ENCODE measurements at regions not wholly inside any gene's neighbourhood (a gene's known extent, or its start where the extent isn't known, plus 50 kb on each side); places are given as distances from the start of the nearest gene placed in this dataset.

DNA sequence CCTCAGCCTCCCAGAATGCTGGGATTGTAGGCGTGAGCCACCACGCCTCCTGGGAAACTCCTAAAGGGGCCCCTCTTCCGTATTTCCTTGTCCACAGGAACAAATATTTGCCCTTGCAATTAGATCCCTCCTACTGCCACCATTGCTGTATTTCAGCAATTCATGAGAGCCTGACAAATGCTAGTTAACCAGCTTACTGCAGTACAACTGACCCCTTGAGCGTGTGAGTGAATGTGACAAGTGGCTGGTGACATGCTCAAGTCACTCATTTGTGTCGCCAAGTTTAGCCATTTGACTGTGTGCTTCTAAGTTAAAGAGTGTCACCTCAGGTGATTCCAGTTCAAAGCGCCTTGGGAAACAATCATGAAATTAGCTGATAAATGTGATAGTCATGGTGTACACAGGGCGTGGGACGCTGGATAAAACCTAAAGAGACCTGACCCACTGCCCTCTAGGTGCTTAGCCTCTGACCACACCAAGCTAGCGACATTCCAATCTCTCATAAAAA, 56.1 kb upstream of the MAP1LC3B2 start:
- no peak overlapping the region for H3K4me3 ChIP-seq (ENCODE audit: low read length)
- H3K9me3 ChIP-seq (ENCODE audit: control insufficient read depth, low read length), result no peaks in the 10 kb centered on the region
- H3K4me1 ChIP-seq (ENCODE audit: control insufficient read depth, insufficient read depth, low read length), result peaks cover 15% of the 10 kb centered on the region
- peaks cover 4% of the 10 kb centered on the region for H3K27me3 ChIP-seq (ENCODE audit: control insufficient read depth, insufficient read depth, low read length)
- H3K36me3 ChIP-seq (ENCODE audit: control insufficient read depth, insufficient read depth, low read length), result no peaks in the 10 kb centered on the region
- H3K9ac ChIP-seq (ENCODE audit: low read length), result no peak overlapping the region

DNA sequence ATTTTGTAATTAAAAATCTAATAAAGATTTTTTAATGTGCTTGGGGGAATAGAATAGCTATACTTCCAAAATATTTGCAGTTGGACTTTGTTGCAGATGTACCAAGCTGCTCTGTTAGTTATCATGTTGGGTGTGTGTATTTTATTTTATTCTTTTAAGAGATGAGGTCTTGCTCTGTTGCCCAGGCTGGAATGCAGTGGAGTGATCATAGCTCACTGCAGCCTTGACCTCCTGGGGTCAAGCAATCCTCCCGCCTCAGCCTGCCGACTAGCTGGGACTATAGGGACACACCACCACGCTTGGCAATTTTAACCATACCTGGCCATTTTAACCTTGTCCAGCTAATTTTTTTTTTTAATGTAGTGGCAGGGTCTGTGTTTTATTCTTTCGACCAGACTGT, 54.7 kb upstream of the MAP1LC3B2 start:
- H3K4me1 ChIP-seq (ENCODE audit: control insufficient read depth, insufficient read depth, low read length), result peaks cover 15% of the 10 kb centered on the region
- H3K27me3 ChIP-seq (ENCODE audit: control insufficient read depth, insufficient read depth, low read length), result peaks cover 10% of the 10 kb centered on the region
- H3K36me3 ChIP-seq (ENCODE audit: control insufficient read depth, insufficient read depth, low read length), result no peaks in the 10 kb centered on the region
- no peak overlapping the region for H3K4me3 ChIP-seq (ENCODE audit: low read length)
- H3K9ac ChIP-seq (ENCODE audit: low read length), result no peak overlapping the region
- no peaks in the 10 kb centered on the region for H3K9me3 ChIP-seq (ENCODE audit: control insufficient read depth, low read length)

DNA sequence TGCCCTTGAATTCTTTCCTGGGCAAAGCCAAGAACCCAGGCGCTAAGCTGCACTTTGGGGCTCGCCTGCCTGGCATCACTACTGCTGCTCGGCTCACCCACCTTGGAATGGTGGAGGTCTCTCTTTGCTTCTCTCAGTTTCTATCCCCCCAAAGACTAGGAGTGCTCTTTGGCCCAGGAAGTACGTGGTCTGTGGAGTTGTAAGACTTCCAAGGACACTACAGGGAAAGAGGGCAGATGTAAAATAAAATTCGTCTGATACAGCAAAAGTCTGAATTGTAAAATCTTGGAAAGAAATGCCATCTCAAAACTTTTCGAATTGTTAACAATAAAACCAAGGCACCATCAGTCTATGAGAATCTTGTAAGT, 52.5 kb upstream of the MAP1LC3B2 start:
- Histone ChIP-seq H3K27me3 (ENCODE audit: control insufficient read depth, insufficient read depth, low read length) (peaks cover 10% of the 10 kb centered on the region), H3K9ac (ENCODE audit: low read length) (no peak overlapping the region), H3K36me3 (ENCODE audit: control insufficient read depth, insufficient read depth, low read length) (no peaks in the 10 kb centered on the region), H3K9me3 (ENCODE audit: control insufficient read depth, low read length) (no peaks in the 10 kb centered on the region), H3K4me1 (ENCODE audit: control insufficient read depth, insufficient read depth, low read length) (peaks cover 15% of the 10 kb centered on the region), H3K4me3 (ENCODE audit: low read length) (no peak overlapping the region)

DNA sequence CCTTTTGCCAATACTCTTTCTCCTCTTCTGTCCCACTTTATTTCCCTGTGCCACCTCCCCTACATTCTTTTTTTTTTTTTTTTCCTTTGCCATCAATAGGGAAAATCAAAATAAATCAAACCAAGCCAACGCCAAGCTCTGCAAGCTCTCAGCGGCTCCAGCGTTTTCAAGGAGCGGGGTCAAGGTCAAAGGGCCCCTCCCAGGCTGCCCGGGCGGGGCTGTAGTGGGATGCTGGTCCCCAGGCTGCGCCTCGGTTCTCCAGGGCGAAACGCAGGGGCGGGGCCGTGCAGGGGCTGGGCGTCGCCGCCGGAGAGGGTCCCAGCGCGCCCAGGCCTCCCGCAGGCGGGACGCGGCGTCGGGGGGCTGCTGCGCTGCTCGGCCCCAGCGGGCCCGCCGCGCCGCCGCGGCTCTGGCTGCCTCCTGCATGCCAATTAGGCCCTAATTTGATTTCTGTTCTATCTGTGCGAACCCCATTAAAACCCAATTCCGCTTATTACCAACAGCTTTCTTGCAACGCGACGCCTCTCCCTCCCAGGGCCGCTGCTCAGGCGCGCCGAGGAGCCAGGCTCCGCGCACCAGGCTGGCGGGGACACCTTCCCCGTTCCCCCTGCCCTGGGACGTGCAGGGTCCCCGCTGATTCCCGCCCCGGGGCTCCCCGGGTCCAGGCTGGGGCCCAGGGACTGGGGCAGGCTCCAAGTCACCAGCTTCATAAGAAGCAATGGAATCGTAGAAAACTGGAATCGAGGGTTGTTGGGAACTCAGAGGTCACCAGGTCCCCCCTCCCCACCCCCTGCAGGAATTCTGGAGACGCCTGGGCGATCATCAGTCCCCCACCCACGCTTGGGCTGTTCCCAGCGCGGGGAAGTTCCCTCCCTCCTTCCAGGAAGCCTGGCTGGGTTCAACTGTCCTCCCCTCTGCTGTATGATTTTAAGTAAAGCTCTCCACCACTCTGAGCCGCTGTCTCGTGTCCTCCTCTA, 50.7 kb upstream of the MAP1LC3B2 start:
- H3K27me3 ChIP-seq (ENCODE audit: control insufficient read depth, insufficient read depth, low read length), result peaks cover 10% of the 10 kb centered on the region
- no peaks in the 10 kb centered on the region for H3K4me1 ChIP-seq (ENCODE audit: control insufficient read depth, insufficient read depth, low read length)
- no peak overlapping the region for H3K4me3 ChIP-seq (ENCODE audit: low read length)
- H3K36me3 ChIP-seq (ENCODE audit: control insufficient read depth, insufficient read depth, low read length), result no peaks in the 10 kb centered on the region
- H3K9me3 ChIP-seq (ENCODE audit: control insufficient read depth, low read length), result no peaks in the 10 kb centered on the region
- no peak overlapping the region for H3K9ac ChIP-seq (ENCODE audit: low read length)
